ENCODE measurements at regions not wholly inside any gene's neighbourhood (a gene's known extent, or its start where the extent isn't known, plus 50 kb on each side); places are given as distances from the start of the nearest gene placed in this dataset.

- TF ChIP-seq CTCF (conservative IDR thresholded peaks at IDR 0.05; ENCODE audit: low read depth, low read length) = no peak
- TF ChIP-seq EZH2phosphoT487 (IDR thresholded peaks at IDR 0.05; ENCODE audit: borderline replicate concordance, low read length) = no peak
These were observed 371.0 kb downstream of the ICE1 start for GRCh38 chr5:5793242-5794117.

Measured in PC-3 (cell line).